GM12878 (cell line): ENCODE measurements at regions not wholly inside any gene's neighbourhood (a gene's known extent, or its start where the extent isn't known, plus 50 kb on each side); places are given as distances from the start of the nearest gene placed in this dataset.

Source experiments
- ATAC-seq: fragments of 200-7000 bp; cut with Tn5 transposase; 3 replicates; pipeline ENCODE4 v1.9.1; 2020; ENCODE audit warnings: mild to moderate bottlenecking, moderate library complexity
- BruUV-seq: library from RNA; stranded (reverse); fragments of 400-500 nt; replicated peaks from 2 replicates; lab custom pipeline; 2021; lab: Mats Ljungman, UMichigan
- CTCF ChIA-PET: fragments of 300-600 bp; sonication (Branson Sonifier 250); formaldehyde crosslinking; extraction: SDS; loops from one replicate; lab custom pipeline; 2021; ENCODE audit warnings: inconsistent platforms; lab: Yijun Ruan, JAX
- POLR2A ChIA-PET: fragments of 350-600 bp; formaldehyde crosslinking; extraction: SDS; loops from one replicate; lab custom pipeline; 2021; ENCODE audit warnings: inconsistent platforms; lab: Charles Lee
- RAD21 ChIA-PET: fragments of 300-600 bp; sonication (Branson Sonifier 250); formaldehyde crosslinking; loops from one replicate; lab custom pipeline; 2023; ENCODE audit warnings: antibody characterized with exemption; ENCODE audit not compliant: unreplicated experiment; lab: Charles Lee
- SMC1A ChIA-PET: fragments of 300-600 bp; sonication (Branson Sonifier 250); formaldehyde crosslinking; loops from one replicate; lab custom pipeline; 2023; ENCODE audit not compliant: unreplicated experiment, uncharacterized antibody; lab: Charles Lee
- DNase-seq: peaks from one replicate; pipeline ENCODE4 v3.0.0-alpha.2; 2011; ENCODE audit warnings: low read depth, low spot score
- FAIRE-seq: peaks from 3 replicates; lab custom pipeline; 2011; peaks lifted over from hg19 to GRCh38; lab: Jason Lieb, UNC
- H2AFZ ChIP-seq: 2 replicates; pipeline ENCODE4 v1.6.0; 2011; ENCODE audit warnings: low read depth, low read length, control low read depth; ENCODE audit not compliant: control insufficient read depth
- H3K27ac ChIP-seq: 2 replicates; pipeline ENCODE4 v1.5.1; 2011; ENCODE audit warnings: control low read depth; ENCODE audit not compliant: control insufficient read depth, insufficient read depth
- H3K27me3 ChIP-seq, 2 experiments: replicated peaks in 1 of 2; 2 replicates each; pipeline versions ENCODE4 v1.6.0 to v1.6.1; 2011; ENCODE audit warnings: low read length in 1 of 2; ENCODE audit not compliant: control insufficient read depth in 2 of 2, insufficient read depth in 2 of 2
- H3K36me3 ChIP-seq, 2 experiments: 2 replicates each; pipeline ENCODE4 v1.5.1; 2011; ENCODE audit warnings: low read length in 1 of 2; ENCODE audit not compliant: control insufficient read depth in 2 of 2, insufficient read depth in 2 of 2
- H3K4me1 ChIP-seq: 2 replicates; pipeline ENCODE4 v1.6.1; 2011; ENCODE audit warnings: mild to moderate bottlenecking, low read length, moderate library complexity, mixed read lengths; ENCODE audit not compliant: control insufficient read depth, insufficient read depth
- H3K4me2 ChIP-seq: 2 replicates; pipeline ENCODE4 v1.6.0; 2011; ENCODE audit warnings: control low read depth; ENCODE audit not compliant: control insufficient read depth, insufficient read depth
- H3K4me3 ChIP-seq: fragments of 200-600 bp; sonication (generic); 2 replicates; pipeline ENCODE4 v1.5.1; 2016
- H3K79me2 ChIP-seq: 2 replicates; pipeline ENCODE4 v1.6.0; 2011; ENCODE audit warnings: low read length; ENCODE audit not compliant: control insufficient read depth, insufficient read depth
- H3K9ac ChIP-seq: 2 replicates; pipeline ENCODE4 v1.8.0; 2011; ENCODE audit warnings: low read length, control low read depth, mixed read lengths; ENCODE audit not compliant: control insufficient read depth, insufficient read depth
- H3K9me3 ChIP-seq: replicated peaks from 3 replicates; pipeline ENCODE4 v1.5.1; 2011; ENCODE audit warnings: mild to moderate bottlenecking, low read length; ENCODE audit not compliant: control insufficient read depth, insufficient read depth
- H4K20me1 ChIP-seq: 2 replicates; pipeline ENCODE4 v1.6.0; 2011; ENCODE audit not compliant: control insufficient read depth, insufficient read depth
- ASH2L ChIP-seq: fragments of 300-600, 200-600 bp; sonication (generic); IDR thresholded peaks from 2 replicates; pipeline ENCODE4 v1.6.1; 2017; ENCODE audit warnings: low read depth, mild to moderate bottlenecking, borderline replicate concordance
- BCLAF1 ChIP-seq: fragments of 450-650 bp; IDR thresholded peaks from 2 replicates; pipeline ENCODE4 v1.6.1; 2017; ENCODE audit warnings: antibody characterized with exemption, mild to moderate bottlenecking, moderate library complexity
- BRCA1 ChIP-seq: IDR thresholded peaks from 2 replicates; pipeline ENCODE4 v1.6.1; 2011; ENCODE audit warnings: low read depth, low read length, improper control_type of control experiment
- KAT2A ChIP-seq: conservative IDR thresholded peaks from 2 replicates; pipeline ENCODE4 v1.6.1; 2011; ENCODE audit warnings: low read depth, low read length; ENCODE audit not compliant: control insufficient read depth
- MYB ChIP-seq: fragments of 150-350 bp; IDR thresholded peaks from 2 replicates; pipeline ENCODE4 v1.6.1; 2014; ENCODE audit warnings: mild to moderate bottlenecking, low read depth, low read length, borderline replicate concordance
- NRF1 ChIP-seq: conservative IDR thresholded peaks from 2 replicates; pipeline ENCODE4 v1.6.1; 2011; ENCODE audit warnings: mild to moderate bottlenecking, low read depth, low read length, improper control_type of control experiment
- WGBS: methylation state at CpG from one replicate; pipeline ENCODE4 v1.1.6; 2016; ENCODE audit warnings: low lambda C conversion rate; ENCODE audit not compliant: insufficient replicate concordance, insufficient coverage; ENCODE audit errors: missing lambda C conversion rate; 5-methylcytosine and 5-hydroxymethylcytosine counted together
- in situ Hi-C: fragments of 300-500 bp; cut with MboI; formaldehyde crosslinking; loops from 9 replicates; pipeline ENCODE4 v1.14.3; 2018; ENCODE audit warnings: mixed read lengths
- intact Hi-C: fragments of 100-400 bp; cut with micrococcal nuclease; formaldehyde crosslinking; loops from one replicate; pipeline ENCODE4 v1.14.2; 2022; ENCODE audit not compliant: unreplicated experiment
- TF ChIP-seq, protein P1 (sequence below): IDR thresholded peaks from 2 replicates; pipeline ENCODE4 v1.6.1; 2012; ENCODE audit warnings: low read depth, low read length, improper control_type of control experiment

DNA sequence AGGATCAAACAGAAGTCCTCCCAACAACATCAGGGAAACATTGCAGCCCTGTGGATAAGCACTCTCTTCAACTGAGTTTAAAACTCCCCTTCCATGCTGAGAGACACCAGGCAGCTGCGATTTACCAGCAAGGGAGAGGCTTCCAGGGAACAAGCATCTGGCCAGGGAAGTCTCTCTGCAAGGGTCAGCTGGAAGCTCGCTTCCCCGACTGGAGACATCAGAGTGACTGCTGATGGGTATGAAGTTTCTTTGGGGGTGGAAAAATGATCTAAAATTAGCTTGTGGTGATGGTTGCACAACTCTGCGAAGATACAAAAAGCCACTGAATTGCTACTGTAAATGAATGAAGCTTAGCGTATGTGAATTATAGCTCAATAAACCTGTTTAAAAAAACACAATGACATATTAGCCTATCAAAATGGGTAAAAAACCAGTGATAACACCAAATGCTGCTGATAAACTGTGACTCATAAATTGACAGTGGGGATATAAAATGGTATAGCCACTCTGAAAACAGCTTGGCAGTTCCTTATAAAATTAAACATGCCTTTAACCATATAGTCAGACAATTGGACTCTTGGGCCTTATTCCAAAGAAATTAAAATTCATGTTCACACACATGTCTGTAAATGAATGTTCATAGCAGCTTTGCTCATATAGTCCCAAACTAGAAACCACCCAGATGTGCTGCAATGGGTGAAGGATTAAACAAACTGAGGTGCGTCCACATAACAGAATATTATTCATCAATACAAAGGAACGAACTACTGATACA is 1082.0 kb downstream of the SOCS6 start:
- Histone ChIP-seq H3K4me2 (no peak overlapping the region), H2AFZ (no peak overlapping the region), H3K9ac (no peak overlapping the region), H3K9me3 (no peaks in the 10 kb centered on the region), H3K4me1 (no peaks in the 10 kb centered on the region), H3K4me3 (no peak overlapping the region), H3K79me2 (no peaks in the 10 kb centered on the region), H3K36me3 (no peaks in the 10 kb centered on the region), H4K20me1 (no peaks in the 10 kb centered on the region), H3K27me3 (no peaks in the 10 kb centered on the region), H3K27ac (no peak overlapping the region)
- in situ Hi-C loops (no loop called here), intact Hi-C loops (no loop called here)
- ChIA-PET SMC1A (no interaction called here), RAD21 (no interaction called here), CTCF (interaction anchor here (1.1 kb wide), 1 partner anchor 83 kb away, joined by 3 read pairs; no protein-coding TSS in a partner anchor), POLR2A (interaction anchor here (0.9 kb wide), 1 partner anchor 19 kb away, joined by 3 read pairs; no protein-coding TSS in a partner anchor)
- ATAC-seq, result no peak
- TF ChIP-seq BCLAF1 (no peak), ASH2L (no peak), KAT2A (no peak), BRCA1 (no peak), MYB (no peak), NRF1 (no peak)
- TF ChIP-seq, protein P1, sequence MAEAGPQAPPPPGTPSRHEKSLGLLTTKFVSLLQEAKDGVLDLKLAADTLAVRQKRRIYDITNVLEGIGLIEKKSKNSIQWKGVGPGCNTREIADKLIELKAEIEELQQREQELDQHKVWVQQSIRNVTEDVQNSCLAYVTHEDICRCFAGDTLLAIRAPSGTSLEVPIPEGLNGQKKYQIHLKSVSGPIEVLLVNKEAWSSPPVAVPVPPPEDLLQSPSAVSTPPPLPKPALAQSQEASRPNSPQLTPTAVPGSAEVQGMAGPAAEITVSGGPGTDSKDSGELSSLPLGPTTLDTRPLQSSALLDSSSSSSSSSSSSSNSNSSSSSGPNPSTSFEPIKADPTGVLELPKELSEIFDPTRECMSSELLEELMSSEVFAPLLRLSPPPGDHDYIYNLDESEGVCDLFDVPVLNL, result no peak
- FAIRE-seq, result no peak
- DNase-seq, result no peak
- WGBS, result 24% methylated on average over 7 of the region's 7 CpGs
- no TSS peak for BruUV-seq
